Tibial nerve (tissue), 4 donors: ENCODE measurements at regions not wholly inside any gene's neighbourhood (a gene's known extent, or its start where the extent isn't known, plus 50 kb on each side); places are given as distances from the start of the nearest gene placed in this dataset.

ENCODE experiments used
- EP300 ChIP-seq, 2 donors: sonication (generic); formaldehyde crosslinking; IDR thresholded peaks; one replicate each; pipeline ENCODE4 v1.6.1; 2017; ENCODE audit warnings: antibody characterized with exemption in 2 of 2, mild to moderate bottlenecking in 1 of 2
- POLR2A ChIP-seq, 2 donors: fragments of 450-650 bp; IDR thresholded peaks; one replicate each; pipeline ENCODE4 v1.6.1; 2017; ENCODE audit warnings: antibody characterized with exemption in 2 of 2, mild to moderate bottlenecking in 2 of 2, moderate library complexity in 2 of 2
- TF ChIP-seq, protein P1 (sequence below), 5 experiments: fragments of 200-600 bp in 3 of 5; fragments of 450-650 bp in 2 of 5; sonication (generic) in 3 of 5; IDR thresholded peaks; one replicate each; pipeline ENCODE4 v1.5.1; 2016 to 2019; ENCODE audit warnings: antibody characterized with exemption in 5 of 5, mild to moderate bottlenecking in 3 of 5, moderate library complexity in 2 of 5

DNA sequence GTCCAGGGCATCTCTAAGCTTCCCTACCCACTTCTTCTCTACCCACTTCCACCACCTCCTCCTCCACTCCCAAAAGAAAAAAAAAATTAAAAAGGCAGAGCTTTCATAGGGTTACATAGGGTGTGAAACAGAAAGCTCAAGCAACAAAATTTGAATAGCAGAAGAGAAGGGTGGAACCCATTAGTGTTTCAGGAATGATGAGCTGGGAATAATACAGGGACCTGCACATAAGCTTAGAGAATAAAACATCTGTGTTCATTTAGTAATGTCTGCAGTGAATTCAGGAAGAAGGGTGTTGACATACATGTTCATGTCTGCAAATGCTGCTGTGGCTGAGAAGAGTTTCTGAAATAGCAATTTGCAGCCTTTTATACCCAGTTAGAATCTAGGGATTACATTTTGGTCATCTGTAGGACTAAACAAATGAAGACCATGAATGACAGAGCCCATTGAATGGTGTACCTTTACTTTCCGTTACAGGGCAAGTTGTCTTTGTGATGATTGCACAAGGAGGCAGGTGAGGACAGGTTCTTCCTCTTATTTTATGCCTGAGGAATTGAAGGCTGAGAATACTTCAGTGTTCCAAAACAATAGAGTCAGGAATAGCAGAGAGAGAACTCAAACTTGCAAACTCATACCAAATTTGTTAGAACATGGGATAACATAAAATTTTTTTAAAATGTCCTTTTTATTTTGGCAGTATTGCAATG lies 975.1 kb downstream of the TFAP2A start:
- TF ChIP-seq, protein P1, sequence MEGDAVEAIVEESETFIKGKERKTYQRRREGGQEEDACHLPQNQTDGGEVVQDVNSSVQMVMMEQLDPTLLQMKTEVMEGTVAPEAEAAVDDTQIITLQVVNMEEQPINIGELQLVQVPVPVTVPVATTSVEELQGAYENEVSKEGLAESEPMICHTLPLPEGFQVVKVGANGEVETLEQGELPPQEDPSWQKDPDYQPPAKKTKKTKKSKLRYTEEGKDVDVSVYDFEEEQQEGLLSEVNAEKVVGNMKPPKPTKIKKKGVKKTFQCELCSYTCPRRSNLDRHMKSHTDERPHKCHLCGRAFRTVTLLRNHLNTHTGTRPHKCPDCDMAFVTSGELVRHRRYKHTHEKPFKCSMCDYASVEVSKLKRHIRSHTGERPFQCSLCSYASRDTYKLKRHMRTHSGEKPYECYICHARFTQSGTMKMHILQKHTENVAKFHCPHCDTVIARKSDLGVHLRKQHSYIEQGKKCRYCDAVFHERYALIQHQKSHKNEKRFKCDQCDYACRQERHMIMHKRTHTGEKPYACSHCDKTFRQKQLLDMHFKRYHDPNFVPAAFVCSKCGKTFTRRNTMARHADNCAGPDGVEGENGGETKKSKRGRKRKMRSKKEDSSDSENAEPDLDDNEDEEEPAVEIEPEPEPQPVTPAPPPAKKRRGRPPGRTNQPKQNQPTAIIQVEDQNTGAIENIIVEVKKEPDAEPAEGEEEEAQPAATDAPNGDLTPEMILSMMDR (IDR thresholded peaks at IDR 0.05): no peak
- TF ChIP-seq POLR2A (IDR thresholded peaks at IDR 0.05) (no peak), EP300 (IDR thresholded peaks at IDR 0.05) (no peak)
